CD14-positive monocyte (primary cell): ENCODE measurements at regions not wholly inside any gene's neighbourhood (a gene's known extent, or its start where the extent isn't known, plus 50 kb on each side); places are given as distances from the start of the nearest gene placed in this dataset.

Source experiments
- DNase-seq, 3 donors: peaks; one replicate each; pipeline ENCODE4 v3.0.0-alpha.2; 2011 to 2022
- H2AFZ ChIP-seq: 2 replicates; pipeline ENCODE4 v1.6.0; 2012; ENCODE audit warnings: mild to moderate bottlenecking, low read depth, low read length, inconsistent platforms; ENCODE audit not compliant: insufficient read depth, poor library complexity, severe bottlenecking
- H3K27ac ChIP-seq, 2 donors: 1 replicate in 1 of 2; 2 replicates in 1 of 2; pipeline ENCODE4 v1.5.1; 2012 to 2013; ENCODE audit warnings: low read length in 2 of 2, control low read depth in 1 of 2, inconsistent platforms in 1 of 2, low read depth in 1 of 2, mild to moderate bottlenecking in 1 of 2
- H3K27me3 ChIP-seq, 2 donors: one replicate each; pipeline versions ENCODE4 v1.6.0 to v1.6.1; 2011 to 2013; ENCODE audit warnings: low read length in 2 of 2; ENCODE audit not compliant: control insufficient read depth in 2 of 2, insufficient read depth in 2 of 2
- H3K36me3 ChIP-seq, 2 donors: replicated peaks in 1 of 2; 1 replicate in 1 of 2; 2 replicates in 1 of 2; pipeline versions ENCODE4 v1.5.1 to v1.6.1; 2012 to 2013; ENCODE audit warnings: low read length in 2 of 2, control low read depth in 1 of 2, inconsistent platforms in 1 of 2, mild to moderate bottlenecking in 1 of 2; ENCODE audit not compliant: insufficient read depth in 2 of 2, control insufficient read depth in 1 of 2
- H3K4me1 ChIP-seq, 2 donors: 1 replicate in 1 of 2; 2 replicates in 1 of 2; pipeline versions ENCODE4 v1.5.1 to v1.6.1; 2012 to 2013; ENCODE audit warnings: low read length in 2 of 2, control low read depth in 1 of 2, inconsistent platforms in 1 of 2, mild to moderate bottlenecking in 1 of 2, moderate library complexity in 1 of 2; ENCODE audit not compliant: insufficient read depth in 2 of 2, control insufficient read depth in 1 of 2
- H3K4me2 ChIP-seq: replicated peaks from 2 replicates; pipeline ENCODE3; 2012; ENCODE audit warnings: low read length, moderate library complexity, mild to moderate bottlenecking; ENCODE audit not compliant: poor library complexity, severe bottlenecking; ENCODE audit errors: extremely low read depth
- H3K4me3 ChIP-seq, 3 experiments: fragments of 200-600 bp in 1 of 3; sonication (generic) in 1 of 3; replicated peaks in 1 of 3; 1 replicate in 2 of 3; 2 replicates in 1 of 3; pipeline ENCODE4 v1.5.1; 2011 to 2013; ENCODE audit warnings: low read length in 3 of 3, mild to moderate bottlenecking in 3 of 3, control low read depth in 2 of 3, low read depth in 2 of 3, inconsistent platforms in 1 of 3, moderate library complexity in 1 of 3
- H3K79me2 ChIP-seq: 2 replicates; pipeline ENCODE4 v1.6.0; 2012; ENCODE audit warnings: mild to moderate bottlenecking, control low read depth, inconsistent platforms, low read length, moderate library complexity; ENCODE audit not compliant: insufficient read depth
- H3K9ac ChIP-seq: 2 replicates; pipeline ENCODE4 v1.6.0; 2017; ENCODE audit warnings: low read length, mild to moderate bottlenecking; ENCODE audit not compliant: insufficient read depth, poor library complexity, severe bottlenecking
- H3K9me3 ChIP-seq, 2 donors: replicated peaks in 1 of 2; 1 replicate in 1 of 2; 2 replicates in 1 of 2; pipeline versions ENCODE4 v1.5.1 to v1.6.1; 2012 to 2013; ENCODE audit warnings: low read length in 2 of 2, control low read depth in 1 of 2; ENCODE audit not compliant: control insufficient read depth in 1 of 2, insufficient read depth in 1 of 2
- H4K20me1 ChIP-seq: 2 replicates; pipeline ENCODE4 v1.6.0; 2012; ENCODE audit warnings: mild to moderate bottlenecking, low read length, control low read depth, moderate library complexity; ENCODE audit not compliant: insufficient read depth
- H3K27ac Mint-ChIP-seq, 7 donors: one replicate each; pipeline ENCODE4 v1.8.0; 2020; ENCODE audit warnings: mild to moderate bottlenecking in 7 of 7, mixed read lengths in 7 of 7, moderate library complexity in 6 of 7, inconsistent platforms in 2 of 7
- H3K27me3 Mint-ChIP-seq, 3 donors: one replicate each; pipeline ENCODE4 v1.8.0; 2021 to 2022; ENCODE audit warnings: low read depth in 3 of 3, mild to moderate bottlenecking in 3 of 3, mixed read lengths in 3 of 3, moderate library complexity in 3 of 3, inconsistent platforms in 1 of 3
- H3K36me3 Mint-ChIP-seq, 2 donors: one replicate each; pipeline ENCODE4 v1.8.0; 2020; ENCODE audit warnings: mixed read lengths in 2 of 2, inconsistent platforms in 1 of 2, mild to moderate bottlenecking in 1 of 2
- H3K4me1 Mint-ChIP-seq: one replicate; pipeline ENCODE4 v1.8.0; 2020; ENCODE audit warnings: mild to moderate bottlenecking, mixed read lengths
- H3K4me3 Mint-ChIP-seq, 2 donors: one replicate each; pipeline ENCODE4 v1.8.0; 2020; ENCODE audit warnings: mild to moderate bottlenecking in 2 of 2, mixed read lengths in 2 of 2, moderate library complexity in 1 of 2
- H3K9me3 Mint-ChIP-seq, 7 donors: one replicate each; pipeline ENCODE4 v1.8.0; 2020 to 2022; ENCODE audit warnings: mixed read lengths in 7 of 7, mild to moderate bottlenecking in 6 of 7, moderate library complexity in 6 of 7, inconsistent platforms in 2 of 7
- WGBS: methylation state at CpG from one replicate; pipeline ENCODE4 v1.1.5; 2013; ENCODE audit warnings: missing lambda C conversion rate; ENCODE audit not compliant: insufficient coverage; 5-methylcytosine and 5-hydroxymethylcytosine counted together
- intact Hi-C, 2 donors: fragments of 100-400 bp; cut with micrococcal nuclease; formaldehyde crosslinking; loops; one replicate each; pipeline versions ENCODE4 v1.15.0 to v1.15.1; 2023
- TF ChIP-seq, protein P1 (sequence below): fragments of 200-600 bp; IDR thresholded peaks from one replicate; pipeline ENCODE4 v1.8.0; 2022; ENCODE audit warnings: antibody characterized with exemption, mild to moderate bottlenecking

DNA sequence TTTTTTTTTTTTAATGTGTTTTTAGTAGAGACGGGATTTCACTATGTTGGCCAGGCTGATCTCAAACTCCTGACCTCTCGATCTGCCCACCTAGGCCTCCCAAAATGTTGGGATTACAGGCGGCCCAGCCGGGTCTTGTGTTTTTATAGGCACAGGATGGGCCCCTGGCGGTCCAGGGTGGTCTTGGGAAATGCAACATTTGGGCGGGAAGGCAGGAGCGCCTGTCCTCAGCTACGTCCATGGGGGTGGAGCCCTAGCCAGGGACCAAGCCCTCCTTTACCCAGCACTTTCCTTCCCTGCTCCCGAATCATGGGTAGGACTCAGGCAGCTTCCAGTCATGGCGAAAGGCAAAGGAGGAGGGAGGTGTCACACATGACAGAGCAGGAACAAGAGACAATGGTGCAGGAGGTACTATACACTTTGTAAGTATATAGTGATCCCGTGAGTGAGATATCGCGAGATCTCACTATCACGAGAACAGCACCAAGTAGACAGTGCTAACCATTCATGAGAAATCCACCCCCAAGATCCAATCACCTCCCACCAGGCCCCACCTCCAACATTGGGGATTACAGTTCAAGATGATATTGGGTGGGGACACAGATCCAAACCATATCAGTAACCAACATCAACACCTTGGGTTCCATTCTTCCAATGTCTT is 226.7 kb upstream of the WSCD1 start:
- H3K9me3 ChIP-seq: no peaks in the 10 kb centered on the region
- no peak overlapping the region for H3K27ac Mint-ChIP-seq
- WGBS: 96% methylated on average over 3 of the region's 14 CpGs

DNA sequence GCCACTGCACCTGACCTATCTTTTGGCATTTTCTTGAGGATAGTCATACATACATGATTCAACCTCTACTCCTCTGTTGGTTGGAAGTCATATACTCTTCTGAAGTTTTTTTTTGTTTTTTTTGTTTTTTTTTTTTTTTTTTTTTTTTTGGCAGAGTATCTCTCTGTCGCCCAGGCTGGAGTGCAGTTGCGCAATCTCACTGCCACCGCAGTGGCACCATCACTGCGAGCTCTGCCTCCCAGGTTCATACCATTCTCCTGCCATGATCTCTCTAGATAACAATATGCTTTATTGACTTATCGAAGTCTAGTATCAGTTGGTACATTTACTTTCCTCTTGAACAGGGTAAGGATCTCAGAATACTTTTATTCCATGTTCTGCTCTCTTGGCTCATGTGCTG is 224.2 kb upstream of the WSCD1 start:
- DNase-seq: no peak
- no peaks in the 10 kb centered on the region for H3K4me1 ChIP-seq
- H4K20me1 ChIP-seq: no peaks in the 10 kb centered on the region
- no peak overlapping the region for H3K4me2 ChIP-seq
- Mint-ChIP-seq H3K27ac (no peak overlapping the region), H3K27me3 (peaks cover 2 to 7% (median 6%) of the 10 kb centered on the region in 3 donors), H3K36me3 (no peaks in the 10 kb centered on the region), H3K4me1 (no peaks in the 10 kb centered on the region), H3K4me3 (no peak overlapping the region), H3K9me3 (peaks cover 0 to 7% (median 1%) of the 10 kb centered on the region in 7 donors)
- no peak overlapping the region for H3K27ac ChIP-seq
- H2AFZ ChIP-seq: no peak overlapping the region
- no peaks in the 10 kb centered on the region for H3K27me3 ChIP-seq
- no peaks in the 10 kb centered on the region for H3K9me3 ChIP-seq
- H3K9ac ChIP-seq: no peak overlapping the region
- WGBS: no CpG with 5 or more reads among the region's 5 CpGs
- H3K4me3 ChIP-seq: no peak overlapping the region
- intact Hi-C loops: no loop called here
- no peaks in the 10 kb centered on the region for H3K36me3 ChIP-seq
- TF ChIP-seq, protein P1, sequence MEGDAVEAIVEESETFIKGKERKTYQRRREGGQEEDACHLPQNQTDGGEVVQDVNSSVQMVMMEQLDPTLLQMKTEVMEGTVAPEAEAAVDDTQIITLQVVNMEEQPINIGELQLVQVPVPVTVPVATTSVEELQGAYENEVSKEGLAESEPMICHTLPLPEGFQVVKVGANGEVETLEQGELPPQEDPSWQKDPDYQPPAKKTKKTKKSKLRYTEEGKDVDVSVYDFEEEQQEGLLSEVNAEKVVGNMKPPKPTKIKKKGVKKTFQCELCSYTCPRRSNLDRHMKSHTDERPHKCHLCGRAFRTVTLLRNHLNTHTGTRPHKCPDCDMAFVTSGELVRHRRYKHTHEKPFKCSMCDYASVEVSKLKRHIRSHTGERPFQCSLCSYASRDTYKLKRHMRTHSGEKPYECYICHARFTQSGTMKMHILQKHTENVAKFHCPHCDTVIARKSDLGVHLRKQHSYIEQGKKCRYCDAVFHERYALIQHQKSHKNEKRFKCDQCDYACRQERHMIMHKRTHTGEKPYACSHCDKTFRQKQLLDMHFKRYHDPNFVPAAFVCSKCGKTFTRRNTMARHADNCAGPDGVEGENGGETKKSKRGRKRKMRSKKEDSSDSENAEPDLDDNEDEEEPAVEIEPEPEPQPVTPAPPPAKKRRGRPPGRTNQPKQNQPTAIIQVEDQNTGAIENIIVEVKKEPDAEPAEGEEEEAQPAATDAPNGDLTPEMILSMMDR: no peak
- no peaks in the 10 kb centered on the region for H3K79me2 ChIP-seq

More for the DNA sequence above, 226.7 kb upstream of the WSCD1 start:
- no peak overlapping the region for H3K4me2 ChIP-seq
- peaks cover 4 to 9% (median 6%) of the 10 kb centered on the region in 3 donors for H3K27me3 Mint-ChIP-seq
- no peak overlapping the region for H3K4me3 ChIP-seq
- H3K9me3 Mint-ChIP-seq: peaks cover 0 to 7% (median 1%) of the 10 kb centered on the region in 7 donors
- intact Hi-C loops: no loop called here
- no peak overlapping the region for H2AFZ ChIP-seq
- H3K79me2 ChIP-seq: no peaks in the 10 kb centered on the region
- no peak overlapping the region for H3K9ac ChIP-seq
- no peak overlapping the region for H3K4me3 Mint-ChIP-seq
- no peaks in the 10 kb centered on the region for H4K20me1 ChIP-seq
- DNase-seq: no peak
- H3K4me1 ChIP-seq: no peaks in the 10 kb centered on the region
- H3K27ac ChIP-seq: no peak overlapping the region
- H3K36me3 ChIP-seq: no peaks in the 10 kb centered on the region
- no peaks in the 10 kb centered on the region for H3K36me3 Mint-ChIP-seq
- H3K27me3 ChIP-seq: no peaks in the 10 kb centered on the region
- TF ChIP-seq, protein P1: no peak
- H3K4me1 Mint-ChIP-seq: no peaks in the 10 kb centered on the region
